ENCODE measurements at regions not wholly inside any gene's neighbourhood (a gene's known extent, or its start where the extent isn't known, plus 50 kb on each side); places are given as distances from the start of the nearest gene placed in this dataset.
A peak's percentile ranks its signal among the peaks of the same experiment; 100 is the strongest.
"Not testable (repeated sequence)": the region's sequence is repeated elsewhere in the genome, so short reads cannot be mapped to it uniquely, and the experiment has no call there.

- not testable (repeated sequence) for DNase-seq (ENCODE audit: low spot score)
Observed at GRCh38 chr16:72729552-72729951, 318.4 kb downstream of the ZFHX3 start.

DNA sequence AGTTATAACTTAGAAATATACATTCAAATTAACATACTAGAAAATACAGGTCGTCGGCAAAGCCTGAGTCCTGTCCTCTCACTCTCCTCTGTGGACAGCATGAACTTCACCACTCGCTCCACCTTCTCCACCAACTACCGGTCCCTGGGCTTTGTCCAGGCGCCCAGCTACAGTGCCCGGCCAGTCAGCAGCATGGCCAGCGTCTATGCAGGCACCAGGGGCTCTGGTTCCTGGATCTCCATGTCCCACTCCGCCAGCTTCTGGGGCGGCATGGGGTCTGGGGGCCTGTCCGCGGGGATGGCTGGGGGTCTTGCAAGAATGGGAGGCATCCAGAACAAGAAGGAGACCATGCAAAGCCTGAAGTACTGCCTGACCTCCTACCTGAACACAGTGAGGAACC is 319.4 kb downstream of the ZFHX3 start:
- DNase-seq (ENCODE audit: low spot score) = no peak

- no peak for DNase-seq (ENCODE audit: low spot score)
Observed at GRCh38 chr16:72727565-72727964, 320.4 kb downstream of the ZFHX3 start.

DNA sequence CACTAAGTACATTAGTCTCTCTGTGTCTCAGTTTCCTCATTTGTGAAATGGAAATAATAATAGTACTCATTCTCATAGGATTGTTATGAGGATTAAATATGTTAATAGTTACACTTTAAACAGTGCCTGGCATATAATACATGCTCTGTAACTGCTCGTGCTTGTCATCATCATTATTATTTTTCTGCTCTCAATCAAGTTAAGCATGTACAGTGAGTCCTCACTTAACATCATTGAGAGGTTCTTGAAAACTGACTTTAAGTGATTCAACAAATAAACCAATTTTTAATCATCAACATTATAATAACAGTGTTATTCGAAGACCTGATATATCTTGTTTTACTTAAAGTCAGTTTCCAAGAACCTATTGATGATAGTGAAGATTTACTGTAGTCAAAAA is 322.3 kb downstream of the ZFHX3 start:
- DNase-seq (ENCODE audit: low spot score) = no peak

- no peak for DNase-seq (ENCODE audit: low spot score)
Observed at GRCh38 chr16:72723781-72724180, 324.1 kb downstream of the ZFHX3 start.

- DNase-seq (ENCODE audit: low spot score) = peak; percentile 27
Observed at GRCh38 chr16:72722552-72722951, 325.4 kb downstream of the ZFHX3 start.

DNA sequence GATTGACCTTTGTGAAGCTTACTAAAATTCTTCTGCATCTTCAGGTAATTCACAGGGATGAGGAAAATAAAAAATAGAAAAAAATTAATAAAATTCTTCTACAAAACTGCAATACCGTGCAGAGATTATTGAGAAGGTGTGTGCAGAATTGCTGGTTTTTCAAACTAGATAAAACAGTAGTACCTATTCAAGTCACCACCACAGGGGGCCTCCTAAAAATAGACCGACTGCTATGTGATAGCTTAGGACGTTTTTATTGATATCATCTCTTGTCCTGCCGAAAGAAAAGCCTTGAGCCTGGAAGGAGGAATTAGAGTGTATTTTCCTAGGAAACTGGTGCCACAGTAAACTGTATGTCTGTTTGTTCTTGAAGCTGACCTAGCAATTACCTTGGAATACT is 325.9 kb downstream of the ZFHX3 start:
- DNase-seq (ENCODE audit: low spot score) = no peak

DNA sequence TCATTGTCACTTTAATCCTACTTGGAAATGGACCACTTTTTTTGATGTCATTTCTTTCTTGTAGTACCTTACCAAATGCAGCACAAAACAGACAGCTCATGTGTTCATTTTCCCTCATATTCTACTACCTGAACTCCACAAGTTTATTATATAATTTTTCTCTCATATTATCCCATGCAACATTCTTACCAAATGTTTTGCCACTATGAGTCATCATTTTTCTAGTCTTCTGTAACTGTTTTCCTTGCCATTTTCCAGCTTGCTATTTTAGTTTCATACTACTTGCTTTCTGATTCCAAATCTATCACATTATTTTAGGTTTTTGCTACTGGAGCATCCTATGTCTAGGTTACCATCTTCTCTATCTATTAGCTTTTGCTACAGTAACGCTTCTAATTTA is 332.7 kb downstream of the ZFHX3 start:
- DNase-seq (ENCODE audit: low spot score) = no peak

GRCh38 chr16:72711823-72712222 is 336.1 kb downstream of the ZFHX3 start:
- no peak for DNase-seq (ENCODE audit: low spot score)

- no peak for DNase-seq (ENCODE audit: low spot score)
Observed at GRCh38 chr16:72705801-72706200, 342.1 kb downstream of the ZFHX3 start.

DNA sequence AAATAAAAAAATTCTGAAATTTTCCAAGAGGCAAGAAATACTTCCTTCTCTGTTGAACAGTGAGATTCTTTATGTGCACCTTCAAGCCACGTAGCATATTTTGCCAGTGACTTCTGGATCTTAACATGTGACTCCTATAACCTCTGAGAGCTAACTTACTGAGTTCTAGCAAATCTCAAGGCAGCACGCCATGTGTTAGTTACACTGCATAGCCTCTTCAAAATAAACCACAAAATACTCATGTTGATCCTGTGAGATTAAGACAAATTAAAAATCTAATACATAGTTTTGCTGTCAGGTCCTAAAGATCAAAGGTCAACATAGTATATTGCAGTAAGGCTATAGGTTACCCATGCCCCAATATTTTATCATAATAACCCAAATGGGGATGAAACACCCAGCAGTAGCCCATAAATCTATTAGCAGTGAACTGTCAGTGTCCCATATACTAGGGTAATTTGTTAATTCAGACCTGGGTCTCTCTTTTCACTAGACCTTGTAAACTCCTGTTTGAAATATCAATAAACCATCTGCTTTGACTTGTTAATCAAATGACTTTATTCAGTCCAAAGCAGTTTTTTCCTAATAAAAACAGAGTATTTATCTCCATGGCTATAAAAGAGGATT is 343.1 kb downstream of the ZFHX3 start:
- DNase-seq (ENCODE audit: low spot score) = no peak

DNA sequence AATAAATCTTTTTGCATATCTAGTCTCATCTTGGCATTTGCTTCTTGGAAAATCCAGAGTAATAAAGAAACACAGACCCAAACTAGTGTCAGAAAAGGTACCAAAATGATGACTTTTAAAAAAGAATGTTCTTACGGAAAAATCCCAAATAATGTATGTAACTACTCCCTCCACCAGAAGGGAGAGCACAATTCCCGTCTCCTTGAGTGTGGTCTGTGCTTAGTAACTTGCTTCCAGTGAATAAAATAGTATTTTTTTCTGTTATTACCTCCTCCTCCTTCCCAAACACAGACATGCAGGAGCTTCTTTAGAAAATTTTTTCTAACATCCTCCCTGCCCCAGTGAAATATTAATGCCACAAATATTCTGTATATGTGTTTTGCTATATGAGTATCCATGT is 358.1 kb downstream of the ZFHX3 start:
- DNase-seq (ENCODE audit: low spot score) = no peak

DNA sequence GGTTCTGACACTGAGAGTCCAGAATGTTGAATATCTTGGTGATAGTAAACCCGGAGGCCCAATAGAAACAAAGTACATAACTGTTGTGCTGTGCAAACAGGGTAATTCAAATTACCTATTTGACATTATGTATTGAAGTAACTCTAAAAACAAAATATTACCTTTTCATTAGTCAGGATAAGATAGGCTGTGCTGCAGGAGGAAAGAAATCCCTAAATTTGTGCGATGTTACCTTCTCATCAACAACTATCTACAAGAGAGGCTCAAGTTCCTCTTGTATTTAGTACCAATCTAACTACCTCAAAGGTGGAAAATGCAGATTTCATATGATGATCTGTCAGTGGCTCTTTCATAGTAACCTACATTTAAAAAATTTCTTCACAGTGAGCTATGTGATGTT is 367.2 kb downstream of the ZFHX3 start:
- DNase-seq (ENCODE audit: low spot score) = no peak

- no peak for DNase-seq (ENCODE audit: low spot score)
Observed at GRCh38 chr16:72679856-72680255, 368.1 kb downstream of the ZFHX3 start.

DNA sequence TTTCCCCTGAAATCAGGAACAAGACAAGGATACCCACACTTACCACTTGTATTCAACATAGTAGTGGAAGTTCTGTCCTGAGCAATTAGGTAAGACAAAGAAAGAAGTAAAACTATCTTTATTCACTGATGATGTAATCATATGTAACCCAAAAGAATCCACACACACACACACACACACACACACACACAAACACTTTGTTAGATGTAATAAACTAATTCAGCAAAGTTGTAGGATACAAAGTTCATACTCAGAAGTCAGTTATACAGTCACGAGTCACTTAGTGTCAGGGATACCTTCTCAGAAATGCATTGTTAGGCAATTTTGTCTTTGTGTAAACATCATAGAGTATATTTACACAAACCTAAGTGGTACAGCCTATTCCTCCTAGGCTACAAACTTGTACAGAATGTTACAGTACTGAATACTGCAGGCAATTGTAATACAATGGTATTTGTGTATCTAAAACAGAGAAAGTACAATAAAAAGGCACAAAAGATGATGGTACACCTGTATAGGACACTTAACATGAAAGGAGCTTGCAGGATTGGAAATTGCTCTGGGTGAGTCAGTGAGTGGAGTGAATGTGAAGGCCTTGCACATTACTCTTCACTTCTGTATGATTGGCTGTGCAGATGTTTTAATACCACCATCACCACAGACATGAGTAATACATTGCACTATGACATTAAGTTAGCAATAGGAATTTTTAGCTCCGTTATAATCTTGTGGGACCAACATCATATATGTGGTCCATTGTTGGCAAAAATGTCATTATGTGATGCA is 370.1 kb downstream of the ZFHX3 start:
- DNase-seq (ENCODE audit: low spot score) = no peak

GRCh38 chr16:72673118-72673517 is 374.8 kb downstream of the ZFHX3 start:
- DNase-seq (ENCODE audit: low spot score) = no peak

GRCh38 chr16:72666267-72666666 is 381.7 kb downstream of the ZFHX3 start:
- DNase-seq (ENCODE audit: low spot score) = peak; percentile 1

GRCh38 chr16:72665701-72666100 is 382.2 kb downstream of the ZFHX3 start:
- DNase-seq (ENCODE audit: low spot score) = peak; percentile 4

DNA sequence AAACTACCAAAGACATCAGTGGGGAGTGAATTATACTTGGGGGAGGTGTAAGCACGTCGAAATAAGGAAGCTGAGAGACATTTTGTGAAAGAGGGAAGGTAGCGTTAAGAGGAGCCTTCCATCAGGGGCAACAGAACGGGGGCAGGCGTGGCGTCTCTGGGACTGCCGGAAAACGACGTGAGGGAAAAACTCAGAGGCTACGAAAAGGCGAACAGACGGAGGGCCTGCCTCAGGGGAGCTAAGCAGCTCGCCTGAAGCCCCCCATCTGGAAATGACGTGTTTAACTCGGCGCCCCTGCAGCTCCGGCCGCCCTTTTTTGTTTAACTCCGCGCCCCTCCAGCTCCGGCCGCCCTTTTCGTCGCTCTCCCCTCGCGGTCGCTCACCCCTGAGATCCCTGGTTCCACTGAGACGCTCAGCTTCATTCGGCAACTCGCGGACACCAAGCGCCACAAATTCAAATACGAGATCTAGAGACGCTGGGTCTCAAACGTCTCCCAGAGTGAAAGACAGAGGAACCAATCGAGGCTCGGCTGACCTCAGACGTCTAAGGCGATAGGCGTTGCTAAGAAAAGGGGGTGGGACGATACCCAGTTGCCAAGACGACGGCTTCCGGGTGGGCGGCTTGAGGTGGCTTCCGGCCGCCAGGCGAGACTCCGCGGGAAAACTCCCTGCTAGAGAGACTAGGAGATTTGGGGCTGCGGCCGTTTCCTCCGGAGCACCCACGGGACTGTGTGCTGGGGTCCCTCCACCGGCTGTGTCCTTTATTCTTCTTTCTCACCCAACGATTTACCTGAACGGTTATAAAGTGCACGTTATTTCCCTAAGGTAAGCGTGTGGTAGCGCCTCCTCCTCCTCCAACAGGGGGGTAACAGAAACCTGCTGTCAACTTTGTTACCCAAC is 383.2 kb downstream of the ZFHX3 start:
- DNase-seq (ENCODE audit: low spot score) = peak; percentile 99

GRCh38 chr16:72664056-72664508 is 383.8 kb downstream of the ZFHX3 start:
- DNase-seq (ENCODE audit: low spot score) = peak; percentile 1

DNA sequence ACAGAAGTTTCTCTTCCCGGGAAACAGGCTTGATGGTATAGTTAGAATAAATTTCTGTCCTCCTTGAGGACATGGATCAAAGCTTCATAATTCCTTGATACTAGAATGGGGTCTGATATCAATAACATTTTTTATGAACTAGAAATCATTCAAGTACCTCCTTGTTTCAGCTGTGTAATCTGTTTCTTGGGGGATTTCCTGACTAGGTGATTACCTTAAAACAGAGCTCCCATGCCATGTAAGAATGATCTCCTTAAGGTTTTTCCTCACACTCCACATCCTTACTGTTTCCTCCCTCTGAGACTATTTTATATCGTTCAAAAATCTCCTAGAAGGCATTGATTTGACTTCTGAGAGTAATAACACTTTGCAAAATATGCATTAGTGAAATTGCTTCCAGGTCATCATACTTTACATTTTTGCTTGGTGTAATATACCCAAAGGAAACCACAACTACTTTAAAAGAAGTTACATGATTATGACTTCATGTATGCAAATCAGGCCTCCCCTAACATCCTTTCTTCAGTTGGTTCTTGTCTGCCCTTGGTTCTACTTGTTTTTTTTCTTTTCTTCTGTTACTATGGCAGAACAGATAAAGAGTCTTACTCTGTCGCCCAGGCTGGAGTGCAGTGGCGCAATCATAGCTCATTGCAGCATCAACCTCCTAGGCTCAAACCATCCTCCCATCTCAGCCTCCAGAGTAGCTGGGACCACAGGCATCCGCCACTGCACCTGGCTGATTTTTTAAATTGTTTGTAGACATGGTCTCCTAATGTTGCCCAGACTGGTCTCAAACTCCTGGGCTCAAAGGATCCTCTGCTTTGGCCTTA is 388.8 kb downstream of the ZFHX3 start:
- no peak for DNase-seq (ENCODE audit: low spot score)

GRCh38 chr16:72657791-72658190 is 390.1 kb downstream of the ZFHX3 start:
- no peak for DNase-seq (ENCODE audit: low spot score)

Measured in pons (tissue), 1 donor.